GM12873 (cell line): ENCODE measurements at regions not wholly inside any gene's neighbourhood (a gene's known extent, or its start where the extent isn't known, plus 50 kb on each side); places are given as distances from the start of the nearest gene placed in this dataset.

Experiments used
- CTCF ChIP-seq: IDR thresholded peaks from 2 replicates; pipeline ENCODE4 v1.5.1; 2012; ENCODE audit warnings: low read depth, mild to moderate bottlenecking, moderate library complexity, low read length, control low read depth; ENCODE audit not compliant: insufficient read depth; ENCODE audit errors: missing control alignments

DNA sequence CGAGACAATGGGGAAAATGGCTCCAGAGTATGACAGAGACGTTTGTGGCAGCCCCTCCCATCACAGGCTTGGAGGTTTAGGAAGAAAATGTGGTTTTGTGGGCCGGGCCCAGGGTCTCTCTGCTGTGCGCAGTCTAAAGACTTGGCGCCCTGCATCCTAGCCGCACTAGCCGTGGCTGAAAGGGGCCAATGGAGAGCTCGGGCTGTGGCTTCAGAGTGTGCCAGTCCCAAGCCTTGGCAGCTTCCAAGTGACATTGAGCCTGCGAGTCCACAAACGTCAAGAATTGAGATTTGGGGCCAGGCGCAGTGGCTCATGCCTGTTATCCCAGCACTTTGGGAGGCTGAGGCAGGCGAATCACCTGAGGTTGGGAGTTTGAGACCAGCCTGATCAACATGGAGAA is 513.1 kb downstream of the PCDH17 start:
- TF ChIP-seq CTCF = no peak

GRCh38 chr13:58151452-58151851 is 519.9 kb downstream of the PCDH17 start:
- no peak for TF ChIP-seq CTCF

GRCh38 chr13:58160980-58161379 is 529.4 kb downstream of the PCDH17 start:
- no peak for TF ChIP-seq CTCF

DNA sequence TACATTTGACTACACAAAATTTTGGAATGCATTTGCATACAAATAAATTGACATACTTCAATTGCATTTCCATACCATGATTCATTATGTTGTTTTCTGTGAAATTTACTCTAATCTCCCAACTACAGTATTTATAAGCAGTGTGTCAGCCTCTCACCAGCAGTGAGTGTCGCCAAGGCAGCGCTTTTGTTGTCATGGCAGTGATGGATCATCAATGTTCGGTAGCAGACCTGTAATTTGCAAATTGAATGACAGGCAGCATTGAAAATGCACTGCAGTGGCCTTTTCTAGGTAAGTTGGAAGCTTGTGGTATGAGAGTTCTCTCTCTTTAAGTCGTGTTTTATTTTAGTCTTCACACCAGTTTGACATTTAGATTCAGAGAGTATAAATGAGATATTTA is 534.1 kb downstream of the PCDH17 start:
- TF ChIP-seq CTCF = no peak

- TF ChIP-seq CTCF = no peak
Measured at GRCh38 chr13:58181111-58181510, 549.6 kb downstream of the PCDH17 start.

DNA sequence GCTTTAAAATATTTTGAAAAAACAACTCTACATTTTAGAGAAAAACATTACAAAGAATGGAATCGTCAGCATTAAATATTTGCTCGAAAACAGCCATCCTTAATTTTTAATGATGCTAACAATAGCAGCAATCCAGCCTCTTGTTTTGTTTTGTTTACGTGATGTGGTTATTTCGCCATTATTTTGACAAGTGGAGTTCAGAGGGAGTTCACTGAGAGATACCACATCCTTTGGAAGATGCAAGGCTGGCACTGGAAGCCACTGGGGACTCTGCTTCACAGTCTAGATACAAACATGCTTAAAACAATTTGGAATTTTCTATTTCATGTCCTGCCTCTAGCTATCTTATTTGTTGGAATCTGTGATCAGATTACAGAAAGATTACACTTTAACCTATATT is 556.3 kb downstream of the PCDH17 start:
- TF ChIP-seq CTCF = no peak

GRCh38 chr13:58190577-58190976 is 559.0 kb downstream of the PCDH17 start:
- TF ChIP-seq CTCF = no peak
